ENCODE measurements at regions not wholly inside any gene's neighbourhood (a gene's known extent, or its start where the extent isn't known, plus 50 kb on each side); places are given as distances from the start of the nearest gene placed in this dataset.

- Mint-ChIP-seq H3K27me3 (ENCODE audit: low read depth) (peaks cover 8% of the 10 kb centered on the region), H3K4me1 (no peaks in the 10 kb centered on the region), H3K36me3 (ENCODE audit: low read depth) (no peaks in the 10 kb centered on the region), H3K27ac (no peak overlapping the region), H3K9me3 (no peaks in the 10 kb centered on the region), H3K4me3 (no peak overlapping the region)
- TF ChIP-seq, protein P1, sequence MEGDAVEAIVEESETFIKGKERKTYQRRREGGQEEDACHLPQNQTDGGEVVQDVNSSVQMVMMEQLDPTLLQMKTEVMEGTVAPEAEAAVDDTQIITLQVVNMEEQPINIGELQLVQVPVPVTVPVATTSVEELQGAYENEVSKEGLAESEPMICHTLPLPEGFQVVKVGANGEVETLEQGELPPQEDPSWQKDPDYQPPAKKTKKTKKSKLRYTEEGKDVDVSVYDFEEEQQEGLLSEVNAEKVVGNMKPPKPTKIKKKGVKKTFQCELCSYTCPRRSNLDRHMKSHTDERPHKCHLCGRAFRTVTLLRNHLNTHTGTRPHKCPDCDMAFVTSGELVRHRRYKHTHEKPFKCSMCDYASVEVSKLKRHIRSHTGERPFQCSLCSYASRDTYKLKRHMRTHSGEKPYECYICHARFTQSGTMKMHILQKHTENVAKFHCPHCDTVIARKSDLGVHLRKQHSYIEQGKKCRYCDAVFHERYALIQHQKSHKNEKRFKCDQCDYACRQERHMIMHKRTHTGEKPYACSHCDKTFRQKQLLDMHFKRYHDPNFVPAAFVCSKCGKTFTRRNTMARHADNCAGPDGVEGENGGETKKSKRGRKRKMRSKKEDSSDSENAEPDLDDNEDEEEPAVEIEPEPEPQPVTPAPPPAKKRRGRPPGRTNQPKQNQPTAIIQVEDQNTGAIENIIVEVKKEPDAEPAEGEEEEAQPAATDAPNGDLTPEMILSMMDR (IDR thresholded peaks at IDR 0.05; ENCODE audit: unreplicated experiment in 3 of 3) = no peak
These were observed 84.4 kb downstream of the TFAP2A start for GRCh38 chr6:10330515-10330914.

- Mint-ChIP-seq H3K9me3 (peaks cover 4% of the 10 kb centered on the region), H3K4me3 (no peak overlapping the region), H3K36me3 (ENCODE audit: low read depth) (no peaks in the 10 kb centered on the region), H3K4me1 (peaks cover 9% of the 10 kb centered on the region), H3K27me3 (ENCODE audit: low read depth) (peaks cover 22% of the 10 kb centered on the region), H3K27ac (no peak overlapping the region)
- TF ChIP-seq, protein P1 (IDR thresholded peaks at IDR 0.05; ENCODE audit: unreplicated experiment in 3 of 3) = no peak
These were observed 91.9 kb downstream of the TFAP2A start for GRCh38 chr6:10323018-10323417.

- Mint-ChIP-seq H3K27ac (no peak overlapping the region), H3K4me3 (no peak overlapping the region), H3K36me3 (ENCODE audit: low read depth) (no peaks in the 10 kb centered on the region), H3K27me3 (ENCODE audit: low read depth) (peaks cover 24% of the 10 kb centered on the region), H3K9me3 (peaks cover 4% of the 10 kb centered on the region), H3K4me1 (peaks cover 16% of the 10 kb centered on the region)
- TF ChIP-seq, protein P1 (IDR thresholded peaks at IDR 0.05; ENCODE audit: unreplicated experiment in 3 of 3) = no peak
These were observed 94.6 kb downstream of the TFAP2A start for GRCh38 chr6:10320291-10320690.

GRCh38 chr6:10316373-10316721 lies 98.5 kb downstream of the TFAP2A start:
- Mint-ChIP-seq H3K36me3 (ENCODE audit: low read depth) (no peaks in the 10 kb centered on the region), H3K4me3 (no peak overlapping the region), H3K4me1 (peaks cover 11% of the 10 kb centered on the region), H3K27ac (peak overlapping the region in 1 of 3 experiments; percentile 17), H3K9me3 (peaks cover 4% of the 10 kb centered on the region), H3K27me3 (ENCODE audit: low read depth) (peaks cover 32% of the 10 kb centered on the region)
- TF ChIP-seq, protein P1 (IDR thresholded peaks at IDR 0.05; ENCODE audit: unreplicated experiment in 3 of 3) = no peak

- peaks cover 11% of the 10 kb centered on the region for H3K4me1 Mint-ChIP-seq
- no peak overlapping the region for H3K27ac Mint-ChIP-seq
- no peaks in the 10 kb centered on the region for H3K36me3 Mint-ChIP-seq (ENCODE audit: low read depth)
- H3K9me3 Mint-ChIP-seq = peaks cover 4% of the 10 kb centered on the region
- TF ChIP-seq, protein P1 (IDR thresholded peaks at IDR 0.05; ENCODE audit: unreplicated experiment in 3 of 3) = no peak
- H3K27me3 Mint-ChIP-seq (ENCODE audit: low read depth) = peaks cover 32% of the 10 kb centered on the region
- H3K4me3 Mint-ChIP-seq = no peak overlapping the region
These were observed 99.1 kb downstream of the TFAP2A start for GRCh38 chr6:10315658-10316372.

DNA sequence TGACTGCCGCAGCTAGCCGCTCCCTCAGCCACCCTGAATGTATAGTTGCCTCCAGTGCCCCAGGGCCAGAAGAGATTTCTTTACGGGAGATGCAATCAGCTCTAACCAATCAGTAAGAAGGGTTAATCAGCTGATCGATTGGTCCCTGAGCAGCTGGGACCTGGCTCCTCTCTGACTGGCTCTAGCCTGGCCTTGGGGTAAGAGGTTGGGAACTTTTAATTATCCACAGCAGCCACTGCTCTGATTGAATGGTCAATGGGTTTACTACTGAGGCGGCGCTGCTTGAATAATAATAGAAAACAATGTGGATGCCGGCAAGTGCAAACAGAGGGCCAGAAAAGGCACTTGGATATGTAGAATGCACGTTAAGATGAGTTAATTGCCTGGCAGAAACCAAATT lies 99.8 kb downstream of the TFAP2A start:
- TF ChIP-seq, protein P1 (IDR thresholded peaks at IDR 0.05; ENCODE audit: unreplicated experiment in 3 of 3) = no peak
- Mint-ChIP-seq H3K27me3 (ENCODE audit: low read depth) (peaks cover 33% of the 10 kb centered on the region), H3K27ac (no peak overlapping the region), H3K4me1 (peaks cover 11% of the 10 kb centered on the region), H3K4me3 (no peak overlapping the region), H3K36me3 (ENCODE audit: low read depth) (no peaks in the 10 kb centered on the region), H3K9me3 (peaks cover 4% of the 10 kb centered on the region)

Data from nephron (organoid).